HFFc6 (cell line): ENCODE measurements at regions not wholly inside any gene's neighbourhood (a gene's known extent, or its start where the extent isn't known, plus 50 kb on each side); places are given as distances from the start of the nearest gene placed in this dataset.
A peak's percentile ranks its signal among the peaks of the same experiment; 100 is the strongest.

Experiments
- DNase-seq: peaks from one replicate; pipeline ENCODE4 v3.0.0-alpha.2; 2018
- H3K27ac Mint-ChIP-seq: 2 replicates; pipeline ENCODE4 v1.8.0; 2020; ENCODE audit warnings: mild to moderate bottlenecking, mixed read lengths
- H3K27me3 Mint-ChIP-seq: 2 replicates; pipeline ENCODE4 v1.8.0; 2021; ENCODE audit warnings: mild to moderate bottlenecking, moderate library complexity, mixed read lengths; ENCODE audit not compliant: insufficient read depth
- H3K36me3 Mint-ChIP-seq: 2 replicates; pipeline ENCODE4 v1.8.0; 2021; ENCODE audit warnings: low read depth, mixed read lengths
- H3K4me1 Mint-ChIP-seq: 2 replicates; pipeline ENCODE4 v1.8.0; 2020; ENCODE audit warnings: low read depth, mixed read lengths
- H3K4me3 Mint-ChIP-seq: 2 replicates; pipeline ENCODE4 v1.8.0; 2020; ENCODE audit warnings: mild to moderate bottlenecking, moderate library complexity, mixed read lengths
- H3K9me3 Mint-ChIP-seq: 2 replicates; pipeline ENCODE4 v1.8.0; 2020; ENCODE audit warnings: mild to moderate bottlenecking, mixed read lengths
- CTCF ChIP-seq: fragments of 200-600 bp; sonication (generic); IDR thresholded peaks from 2 replicates; pipeline ENCODE4 v1.5.0; 2021; ENCODE audit warnings: antibody characterized with exemption, mild to moderate bottlenecking

- Mint-ChIP-seq H3K9me3 (peaks cover 13% of the 10 kb centered on the region), H3K4me3 (peak overlapping the region; percentile 80), H3K4me1 (peaks cover 87% of the 10 kb centered on the region), H3K27me3 (no peaks in the 10 kb centered on the region; the same call in 1 of the 2 replicates), H3K27ac (peak overlapping the region; percentile 99), H3K36me3 (peaks cover 4% of the 10 kb centered on the region)
- DNase-seq: no peak
- TF ChIP-seq CTCF: no peak
Observed at GRCh38 chr3:16061491-16061890, 113.0 kb upstream of the GALNT15 start.

- Mint-ChIP-seq H3K27ac (peak overlapping the region; percentile 27; the same call in 1 of the 2 replicates), H3K4me1 (peaks cover 98% of the 10 kb centered on the region)
Observed at GRCh38 chr3:16063603-16064002, 110.9 kb upstream of the GALNT15 start.

GRCh38 chr3:16064642-16065414 is 109.7 kb upstream of the GALNT15 start:
- Mint-ChIP-seq H3K4me3 (peak overlapping the region; percentile 48), H3K9me3 (no peaks in the 10 kb centered on the region), H3K36me3 (peaks cover 4% of the 10 kb centered on the region), H3K27ac (peak overlapping the region; percentile 100), H3K4me1 (peaks cover 98% of the 10 kb centered on the region), H3K27me3 (no peaks in the 10 kb centered on the region; the same call in 1 of the 2 replicates)
- TF ChIP-seq CTCF: no peak
- peak; percentile 83 for DNase-seq

More at GRCh38 chr3:16063603-16064002, 110.9 kb upstream of the GALNT15 start:
- H3K27me3 Mint-ChIP-seq: no peaks in the 10 kb centered on the region; the same call in 1 of the 2 replicates
- no peak for DNase-seq
- no peak for TF ChIP-seq CTCF
- no peaks in the 10 kb centered on the region; the same call in 1 of the 2 replicates for H3K9me3 Mint-ChIP-seq
- peaks cover 4% of the 10 kb centered on the region for H3K36me3 Mint-ChIP-seq
- H3K4me3 Mint-ChIP-seq: no peak overlapping the region

GRCh38 chr3:16066545-16066944 is 107.9 kb upstream of the GALNT15 start:
- DNase-seq: no peak
- Mint-ChIP-seq H3K27me3 (no peaks in the 10 kb centered on the region; the same call in 1 of the 2 replicates), H3K4me1 (peaks cover 95% of the 10 kb centered on the region), H3K4me3 (peak overlapping the region; percentile 84), H3K36me3 (peaks cover 4% of the 10 kb centered on the region), H3K27ac (peak overlapping the region; percentile 100), H3K9me3 (no peaks in the 10 kb centered on the region)
- no peak for TF ChIP-seq CTCF

- Mint-ChIP-seq H3K36me3 (peaks cover 4% of the 10 kb centered on the region), H3K4me1 (peaks cover 95% of the 10 kb centered on the region), H3K27ac (peak overlapping the region; percentile 100)
Observed at GRCh38 chr3:16066975-16067374, 107.5 kb upstream of the GALNT15 start.

More at GRCh38 chr3:16066975-16067374, 107.5 kb upstream of the GALNT15 start:
- Mint-ChIP-seq H3K4me3 (peak overlapping the region; percentile 84), H3K9me3 (no peaks in the 10 kb centered on the region), H3K27me3 (no peaks in the 10 kb centered on the region; the same call in 1 of the 2 replicates)
- DNase-seq: peak; percentile 96
- TF ChIP-seq CTCF: no peak
